HFFc6 (cell line): ENCODE measurements at regions not wholly inside any gene's neighbourhood (a gene's known extent, or its start where the extent isn't known, plus 50 kb on each side); places are given as distances from the start of the nearest gene placed in this dataset.
A peak's percentile ranks its signal among the peaks of the same experiment; 100 is the strongest.

Experiments
- DNase-seq: peaks from one replicate; pipeline ENCODE4 v3.0.0-alpha.2; 2018
- H3K27ac Mint-ChIP-seq: 2 replicates; pipeline ENCODE4 v1.8.0; 2020; ENCODE audit warnings: mild to moderate bottlenecking, mixed read lengths
- H3K27me3 Mint-ChIP-seq: 2 replicates; pipeline ENCODE4 v1.8.0; 2021; ENCODE audit warnings: mild to moderate bottlenecking, moderate library complexity, mixed read lengths; ENCODE audit not compliant: insufficient read depth
- H3K36me3 Mint-ChIP-seq: 2 replicates; pipeline ENCODE4 v1.8.0; 2021; ENCODE audit warnings: low read depth, mixed read lengths
- H3K4me1 Mint-ChIP-seq: 2 replicates; pipeline ENCODE4 v1.8.0; 2020; ENCODE audit warnings: low read depth, mixed read lengths
- H3K4me3 Mint-ChIP-seq: 2 replicates; pipeline ENCODE4 v1.8.0; 2020; ENCODE audit warnings: mild to moderate bottlenecking, moderate library complexity, mixed read lengths
- H3K9me3 Mint-ChIP-seq: 2 replicates; pipeline ENCODE4 v1.8.0; 2020; ENCODE audit warnings: mild to moderate bottlenecking, mixed read lengths
- TF ChIP-seq, protein P1 (sequence below): fragments of 200-600 bp; sonication (generic); IDR thresholded peaks from 2 replicates; pipeline ENCODE4 v1.5.0; 2021; ENCODE audit warnings: antibody characterized with exemption, mild to moderate bottlenecking

DNA sequence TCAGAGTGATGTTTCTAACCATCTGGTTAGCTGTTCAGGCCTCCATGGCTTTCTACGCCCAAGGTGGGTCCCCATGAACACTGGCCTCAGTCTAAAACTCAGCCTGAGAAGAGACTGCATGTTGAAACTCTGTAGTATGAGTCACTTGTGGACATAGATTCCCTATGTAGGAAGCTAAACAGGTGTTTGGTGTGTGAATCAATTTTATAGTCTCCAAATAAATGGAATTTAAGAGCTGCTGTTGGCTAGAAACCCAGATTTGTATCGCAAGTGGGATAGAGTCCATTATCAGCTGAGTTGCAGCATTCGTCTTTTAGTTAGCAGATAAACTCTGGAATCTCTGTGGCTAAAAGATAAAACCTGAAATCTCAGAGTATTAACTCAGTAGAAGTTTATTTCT is 131.4 kb downstream of the KCNS3 start:
- TF ChIP-seq, protein P1, sequence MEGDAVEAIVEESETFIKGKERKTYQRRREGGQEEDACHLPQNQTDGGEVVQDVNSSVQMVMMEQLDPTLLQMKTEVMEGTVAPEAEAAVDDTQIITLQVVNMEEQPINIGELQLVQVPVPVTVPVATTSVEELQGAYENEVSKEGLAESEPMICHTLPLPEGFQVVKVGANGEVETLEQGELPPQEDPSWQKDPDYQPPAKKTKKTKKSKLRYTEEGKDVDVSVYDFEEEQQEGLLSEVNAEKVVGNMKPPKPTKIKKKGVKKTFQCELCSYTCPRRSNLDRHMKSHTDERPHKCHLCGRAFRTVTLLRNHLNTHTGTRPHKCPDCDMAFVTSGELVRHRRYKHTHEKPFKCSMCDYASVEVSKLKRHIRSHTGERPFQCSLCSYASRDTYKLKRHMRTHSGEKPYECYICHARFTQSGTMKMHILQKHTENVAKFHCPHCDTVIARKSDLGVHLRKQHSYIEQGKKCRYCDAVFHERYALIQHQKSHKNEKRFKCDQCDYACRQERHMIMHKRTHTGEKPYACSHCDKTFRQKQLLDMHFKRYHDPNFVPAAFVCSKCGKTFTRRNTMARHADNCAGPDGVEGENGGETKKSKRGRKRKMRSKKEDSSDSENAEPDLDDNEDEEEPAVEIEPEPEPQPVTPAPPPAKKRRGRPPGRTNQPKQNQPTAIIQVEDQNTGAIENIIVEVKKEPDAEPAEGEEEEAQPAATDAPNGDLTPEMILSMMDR = no peak
- no peak overlapping the region for H3K27ac Mint-ChIP-seq
- no peak for DNase-seq
- no peaks in the 10 kb centered on the region for H3K4me1 Mint-ChIP-seq
- H3K27me3 Mint-ChIP-seq = no peaks in the 10 kb centered on the region
- H3K4me3 Mint-ChIP-seq = no peak overlapping the region
- no peaks in the 10 kb centered on the region for H3K36me3 Mint-ChIP-seq
- H3K9me3 Mint-ChIP-seq = no peaks in the 10 kb centered on the region

DNA sequence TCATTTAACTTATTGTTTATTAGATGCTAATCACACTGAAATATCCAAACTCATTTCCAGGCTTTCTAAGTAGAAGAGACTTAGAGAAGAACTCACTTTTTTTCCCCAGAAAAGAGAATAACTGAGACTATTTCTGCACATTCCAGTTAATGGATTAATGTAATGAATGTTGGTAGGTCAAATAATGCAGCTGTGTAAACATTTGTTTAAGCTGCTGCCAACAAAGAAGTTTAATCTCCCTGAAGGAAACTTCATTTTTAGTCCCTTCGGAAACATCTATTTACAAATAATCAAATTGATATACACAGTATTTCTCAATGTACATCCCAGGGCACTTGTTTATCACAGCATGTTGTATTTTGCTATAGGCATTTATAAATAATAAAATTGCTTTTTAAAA is 126.9 kb downstream of the KCNS3 start:
- H3K27ac Mint-ChIP-seq = no peak overlapping the region
- H3K27me3 Mint-ChIP-seq = no peaks in the 10 kb centered on the region
- no peak overlapping the region for H3K4me3 Mint-ChIP-seq
- TF ChIP-seq, protein P1 = no peak
- no peaks in the 10 kb centered on the region for H3K36me3 Mint-ChIP-seq
- no peaks in the 10 kb centered on the region for H3K4me1 Mint-ChIP-seq
- H3K9me3 Mint-ChIP-seq = peaks cover 4% of the 10 kb centered on the region
- DNase-seq = no peak

DNA sequence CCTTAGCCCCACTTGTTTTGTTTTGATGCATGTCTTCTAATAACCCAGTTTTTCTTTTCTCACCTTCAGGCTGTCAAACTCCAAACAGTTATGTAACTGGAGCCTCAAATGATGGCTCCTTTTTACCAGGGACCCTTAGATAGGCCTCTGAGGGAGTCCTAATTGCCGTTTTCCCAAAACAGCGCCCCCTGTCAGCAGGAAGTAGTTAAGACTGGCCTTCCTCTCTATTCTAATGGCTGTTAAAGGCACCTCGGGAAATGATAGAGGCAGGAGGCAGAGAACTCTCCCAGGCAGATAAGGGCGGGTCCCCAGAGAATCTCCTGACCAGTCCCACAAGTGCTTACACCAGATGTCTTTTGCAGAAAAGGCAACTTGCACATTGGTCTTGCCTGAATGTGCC is 123.2 kb downstream of the KCNS3 start:
- Mint-ChIP-seq H3K4me3 (no peak overlapping the region), H3K4me1 (no peaks in the 10 kb centered on the region), H3K27me3 (no peaks in the 10 kb centered on the region), H3K27ac (no peak overlapping the region), H3K9me3 (peaks cover 19% of the 10 kb centered on the region), H3K36me3 (no peaks in the 10 kb centered on the region)
- no peak for DNase-seq
- TF ChIP-seq, protein P1 = peak; percentile 43

DNA sequence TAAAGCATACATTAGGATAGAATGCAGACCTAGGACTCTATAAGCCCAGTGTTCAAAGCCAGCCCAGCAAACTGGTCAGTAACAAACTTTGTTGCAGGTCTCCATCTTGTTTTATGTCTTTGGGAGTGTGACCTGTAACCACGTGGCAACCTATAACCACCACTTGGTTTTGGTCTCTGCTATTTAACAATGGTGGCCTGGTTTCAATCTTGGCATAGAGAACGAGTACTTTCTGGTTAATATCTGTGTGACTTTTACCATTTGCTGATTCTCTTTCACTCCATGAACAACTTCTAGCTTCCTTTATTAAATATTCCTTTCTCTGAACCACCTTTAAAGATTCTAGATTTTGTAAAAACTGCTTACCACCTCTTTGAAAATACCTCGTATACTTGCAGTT is 118.5 kb downstream of the KCNS3 start:
- TF ChIP-seq, protein P1 = no peak
- H3K4me3 Mint-ChIP-seq = no peak overlapping the region
- no peaks in the 10 kb centered on the region for H3K4me1 Mint-ChIP-seq

DNA sequence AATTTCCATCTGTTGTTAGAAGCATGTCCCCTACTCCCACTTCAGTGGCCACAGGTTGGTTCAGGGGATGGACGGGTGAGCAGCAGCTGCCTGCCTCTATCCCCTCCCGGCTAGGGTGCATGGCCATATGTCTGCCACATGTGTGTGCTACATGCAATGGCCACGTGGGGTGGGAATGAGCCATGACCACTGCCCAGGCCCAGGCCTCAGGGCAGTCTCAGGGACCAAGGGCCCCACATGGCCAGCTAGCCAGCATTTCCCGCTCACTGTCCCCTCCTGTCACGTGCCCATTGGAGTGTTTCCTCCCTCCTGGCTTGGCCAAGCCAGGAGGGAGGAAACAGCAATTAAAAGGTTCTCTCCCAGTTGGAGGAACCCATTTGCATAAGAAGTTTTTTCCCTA is 117.1 kb downstream of the KCNS3 start:
- peaks cover 16% of the 10 kb centered on the region; the same call in 1 of the 2 replicates for H3K9me3 Mint-ChIP-seq
- TF ChIP-seq, protein P1 = no peak
- H3K4me1 Mint-ChIP-seq = no peaks in the 10 kb centered on the region
- no peak for DNase-seq
- H3K27me3 Mint-ChIP-seq = no peaks in the 10 kb centered on the region
- H3K4me3 Mint-ChIP-seq = no peak overlapping the region
- H3K27ac Mint-ChIP-seq = no peak overlapping the region
- H3K36me3 Mint-ChIP-seq = no peaks in the 10 kb centered on the region

More for the DNA sequence above, 118.5 kb downstream of the KCNS3 start:
- DNase-seq = no peak
- Mint-ChIP-seq H3K9me3 (peaks cover 19% of the 10 kb centered on the region), H3K27ac (no peak overlapping the region), H3K27me3 (no peaks in the 10 kb centered on the region), H3K36me3 (no peaks in the 10 kb centered on the region)
